WTC11 (cell line): ENCODE measurements at regions not wholly inside any gene's neighbourhood (a gene's known extent, or its start where the extent isn't known, plus 50 kb on each side); places are given as distances from the start of the nearest gene placed in this dataset.

ENCODE experiments used
- ATF3 ChIP-seq: sonication (generic); formaldehyde crosslinking; conservative IDR thresholded peaks from 2 replicates; pipeline ENCODE4 v1.8.1; 2022; ENCODE audit warnings: mild to moderate bottlenecking, missing genetic modification reagents
- ATF6 ChIP-seq: sonication (generic); formaldehyde crosslinking; IDR thresholded peaks from 2 replicates; pipeline ENCODE4 v1.8.1; 2023; ENCODE audit warnings: mild to moderate bottlenecking, missing genetic modification reagents
- CTCF ChIP-seq: fragments of 200-600 bp; IDR thresholded peaks from 2 replicates; pipeline ENCODE4 v1.8.0; 2022; ENCODE audit warnings: antibody characterized with exemption
- IRF2 ChIP-seq: sonication (generic); formaldehyde crosslinking; IDR thresholded peaks from 2 replicates; pipeline ENCODE4 v1.8.0; 2022; ENCODE audit warnings: low read depth, missing genetic modification reagents, borderline replicate concordance
- KAT7 ChIP-seq: sonication (generic); formaldehyde crosslinking; IDR thresholded peaks from 2 replicates; pipeline ENCODE4 v1.8.1; 2023; ENCODE audit warnings: missing genetic modification reagents, mild to moderate bottlenecking, borderline replicate concordance
- NR1H2 ChIP-seq: sonication (generic); formaldehyde crosslinking; IDR thresholded peaks from 2 replicates; pipeline ENCODE4 v1.9.0; 2021; ENCODE audit warnings: mild to moderate bottlenecking, moderate library complexity, missing genetic modification reagents
- NR2C2 ChIP-seq: sonication (generic); formaldehyde crosslinking; IDR thresholded peaks from 2 replicates; pipeline ENCODE4 v1.8.0; 2022; ENCODE audit warnings: mild to moderate bottlenecking, missing genetic modification reagents
- NR3C1 ChIP-seq: sonication (generic); formaldehyde crosslinking; conservative IDR thresholded peaks from 2 replicates; pipeline ENCODE4 v1.8.1; 2023; ENCODE audit warnings: low read depth, mild to moderate bottlenecking, missing genetic modification reagents
- SP1 ChIP-seq: sonication (generic); formaldehyde crosslinking; conservative IDR thresholded peaks from 2 replicates; pipeline ENCODE4 v1.8.1; 2022; ENCODE audit warnings: missing genetic modification reagents
- ZNF232 ChIP-seq: sonication (generic); formaldehyde crosslinking; IDR thresholded peaks from 2 replicates; pipeline ENCODE4 v1.8.0; 2022; ENCODE audit warnings: mild to moderate bottlenecking, missing genetic modification reagents
- ZNF423 ChIP-seq: fragments of 250-450 bp; sonication (Bioruptor Pico); IDR thresholded peaks from 2 replicates; pipeline ENCODE4 v2.1.2; 2022; ENCODE audit warnings: mild to moderate bottlenecking, moderate library complexity
- ZNF512 ChIP-seq: sonication (generic); formaldehyde crosslinking; IDR thresholded peaks from 2 replicates; pipeline ENCODE4 v1.8.1; 2022; ENCODE audit warnings: missing genetic modification reagents, borderline replicate concordance

- TF ChIP-seq CTCF, result no peak
- TF ChIP-seq ATF3 (CRISPR knock-in tag), result no peak
- no peak for TF ChIP-seq KAT7 (CRISPR knock-in tag)
- TF ChIP-seq SP1, result no peak
- TF ChIP-seq IRF2 (CRISPR knock-in tag), result no peak
- no peak for TF ChIP-seq ATF6
- TF ChIP-seq ZNF512 (CRISPR knock-in tag), result no peak
- TF ChIP-seq ZNF232, result no peak
- no peak for TF ChIP-seq NR1H2 (CRISPR knock-in tag)
- TF ChIP-seq NR3C1, result no peak
- TF ChIP-seq NR2C2 (CRISPR knock-in tag), result no peak
- no peak for TF ChIP-seq ZNF423 (CRISPR knock-in tag)
These were observed 283.5 kb upstream of the ROPN1 start for GRCh38 chr3:124275412-124275811.
